ENCODE measurements at regions not wholly inside any gene's neighbourhood (a gene's known extent, or its start where the extent isn't known, plus 50 kb on each side); places are given as distances from the start of the nearest gene placed in this dataset.
"Not testable (repeated sequence)": the region's sequence is repeated elsewhere in the genome, so short reads cannot be mapped to it uniquely, and the experiment has no call there.

DNA sequence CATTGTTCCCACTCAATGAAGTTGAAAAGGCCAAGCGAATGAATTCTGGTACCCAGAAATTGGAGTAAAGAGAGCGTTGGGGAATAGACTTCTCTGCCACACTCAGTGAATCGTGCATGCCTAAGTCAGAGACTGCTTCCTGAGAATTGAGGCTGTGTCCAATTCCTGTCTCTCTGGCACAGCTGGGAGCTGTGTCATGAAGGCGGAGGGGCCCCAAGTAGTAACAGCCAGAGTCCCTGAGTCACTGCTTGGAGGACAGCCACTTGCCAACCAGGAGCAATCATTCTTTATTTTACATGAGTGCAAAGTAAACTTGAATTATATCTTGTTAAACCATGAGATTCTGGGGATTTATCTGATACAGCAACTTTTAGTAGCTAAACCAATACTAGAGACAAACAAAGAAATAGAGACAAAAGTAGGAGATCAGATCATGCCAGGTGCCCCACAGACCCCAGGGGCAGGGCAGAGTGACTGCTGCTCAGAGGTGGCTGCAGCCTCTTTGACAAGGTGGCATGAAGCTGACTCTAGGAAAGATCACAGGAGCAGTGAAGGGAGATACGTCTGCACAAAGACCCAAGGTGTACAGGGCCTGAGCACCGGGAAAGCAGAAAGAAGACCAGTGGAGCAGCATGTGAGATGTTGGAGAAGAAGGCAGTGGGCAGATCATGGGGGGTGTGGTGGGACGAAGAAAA is 246.0 kb downstream of the GADD45G start:
- Histone ChIP-seq H3K36me3 (ENCODE audit: control insufficient read depth in 2 of 2, insufficient read depth in 2 of 2, low read length in 1 of 2) (no peaks in the 10 kb centered on the region), H3K4me1 (ENCODE audit: control insufficient read depth in 2 of 2, insufficient read depth in 2 of 2, low read length in 1 of 2) (peaks cover 2 to 3% of the 10 kb centered on the region in 2 donors), H3K4me3 (ENCODE audit: low read depth in 1 of 2, low read length in 2 of 2) (no peak overlapping the region), H3K27me3 (ENCODE audit: control insufficient read depth in 1 of 2, insufficient read depth in 2 of 2, low read length in 2 of 2) (no peaks in the 10 kb centered on the region), H3K9me3 (ENCODE audit: control insufficient read depth in 2 of 2, insufficient read depth in 1 of 2, low read depth in 1 of 2, low read length in 1 of 2) (no peaks in the 10 kb centered on the region), H3K27ac (ENCODE audit: low read depth in 2 of 2, low read length in 1 of 2) (no peak overlapping the region)
- 47 to 55% methylated on average over 7 of the region's 7 CpGs for WGBS, 2 donors

DNA sequence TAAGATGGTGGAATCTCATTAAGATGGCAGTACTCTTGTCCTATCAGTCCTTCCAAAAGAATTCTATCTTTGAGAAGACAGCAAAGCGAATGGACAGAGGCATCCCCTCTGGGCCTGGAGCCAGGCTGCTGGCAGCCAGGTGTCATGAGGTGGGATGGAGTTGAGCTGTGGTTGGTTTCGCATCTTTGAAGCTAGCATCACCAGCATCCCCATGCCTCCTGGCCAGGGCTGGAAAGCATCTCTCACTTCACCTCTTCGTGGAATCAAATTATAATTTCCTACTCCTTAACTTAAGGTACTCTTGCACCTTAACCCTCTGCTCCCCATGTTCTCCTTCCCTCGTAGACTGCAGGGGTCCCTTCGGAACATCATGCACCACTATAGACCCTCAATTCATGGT is 248.3 kb downstream of the GADD45G start:
- no peaks in the 10 kb centered on the region for H3K27me3 ChIP-seq (ENCODE audit: control insufficient read depth in 1 of 2, insufficient read depth in 2 of 2, low read length in 2 of 2)
- H3K4me1 ChIP-seq (ENCODE audit: control insufficient read depth in 2 of 2, insufficient read depth in 2 of 2, low read length in 1 of 2) = peaks cover 2 to 3% of the 10 kb centered on the region in 2 donors
- no peaks in the 10 kb centered on the region for H3K36me3 ChIP-seq (ENCODE audit: control insufficient read depth in 2 of 2, insufficient read depth in 2 of 2, low read length in 1 of 2)
- no peak overlapping the region for H3K27ac ChIP-seq (ENCODE audit: low read depth in 2 of 2, low read length in 1 of 2)
- H3K4me3 ChIP-seq (ENCODE audit: low read depth in 1 of 2, low read length in 2 of 2) = no peak overlapping the region
- H3K9me3 ChIP-seq (ENCODE audit: control insufficient read depth in 2 of 2, insufficient read depth in 1 of 2, low read depth in 1 of 2, low read length in 1 of 2) = no peaks in the 10 kb centered on the region
- WGBS, 2 donors = 89 to 95% methylated on average over 5 of the region's 5 CpGs

DNA sequence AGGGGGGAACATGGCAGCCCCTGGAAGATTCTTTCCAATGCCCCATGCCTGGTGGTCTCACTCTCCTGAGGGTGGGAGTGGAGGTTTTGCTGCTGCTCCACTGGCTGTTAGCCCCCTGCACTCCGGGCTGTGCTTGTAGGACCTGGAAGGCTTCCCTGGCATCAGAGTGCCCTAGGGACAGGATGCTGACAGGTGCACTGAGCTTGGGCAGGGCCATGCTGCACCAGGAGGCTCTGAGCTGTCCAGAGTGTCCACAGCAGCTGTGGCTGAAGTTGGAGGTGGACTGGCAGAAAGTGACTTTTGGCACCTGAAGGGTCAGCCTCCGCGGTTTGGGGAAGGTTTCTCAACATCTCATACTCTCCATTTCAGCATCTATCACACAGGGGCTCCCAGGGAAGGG is 249.1 kb downstream of the GADD45G start:
- H3K36me3 ChIP-seq (ENCODE audit: control insufficient read depth in 2 of 2, insufficient read depth in 2 of 2, low read length in 1 of 2) = no peaks in the 10 kb centered on the region
- no peaks in the 10 kb centered on the region for H3K9me3 ChIP-seq (ENCODE audit: control insufficient read depth in 2 of 2, insufficient read depth in 1 of 2, low read depth in 1 of 2, low read length in 1 of 2)
- H3K4me3 ChIP-seq (ENCODE audit: low read depth in 1 of 2, low read length in 2 of 2) = no peak overlapping the region
- WGBS, 2 donors = 85 to 92% methylated on average over 3 of the region's 3 CpGs
- peaks cover 2 to 3% of the 10 kb centered on the region in 2 donors for H3K4me1 ChIP-seq (ENCODE audit: control insufficient read depth in 2 of 2, insufficient read depth in 2 of 2, low read length in 1 of 2)
- no peak overlapping the region for H3K27ac ChIP-seq (ENCODE audit: low read depth in 2 of 2, low read length in 1 of 2)
- H3K27me3 ChIP-seq (ENCODE audit: control insufficient read depth in 1 of 2, insufficient read depth in 2 of 2, low read length in 2 of 2) = no peaks in the 10 kb centered on the region

DNA sequence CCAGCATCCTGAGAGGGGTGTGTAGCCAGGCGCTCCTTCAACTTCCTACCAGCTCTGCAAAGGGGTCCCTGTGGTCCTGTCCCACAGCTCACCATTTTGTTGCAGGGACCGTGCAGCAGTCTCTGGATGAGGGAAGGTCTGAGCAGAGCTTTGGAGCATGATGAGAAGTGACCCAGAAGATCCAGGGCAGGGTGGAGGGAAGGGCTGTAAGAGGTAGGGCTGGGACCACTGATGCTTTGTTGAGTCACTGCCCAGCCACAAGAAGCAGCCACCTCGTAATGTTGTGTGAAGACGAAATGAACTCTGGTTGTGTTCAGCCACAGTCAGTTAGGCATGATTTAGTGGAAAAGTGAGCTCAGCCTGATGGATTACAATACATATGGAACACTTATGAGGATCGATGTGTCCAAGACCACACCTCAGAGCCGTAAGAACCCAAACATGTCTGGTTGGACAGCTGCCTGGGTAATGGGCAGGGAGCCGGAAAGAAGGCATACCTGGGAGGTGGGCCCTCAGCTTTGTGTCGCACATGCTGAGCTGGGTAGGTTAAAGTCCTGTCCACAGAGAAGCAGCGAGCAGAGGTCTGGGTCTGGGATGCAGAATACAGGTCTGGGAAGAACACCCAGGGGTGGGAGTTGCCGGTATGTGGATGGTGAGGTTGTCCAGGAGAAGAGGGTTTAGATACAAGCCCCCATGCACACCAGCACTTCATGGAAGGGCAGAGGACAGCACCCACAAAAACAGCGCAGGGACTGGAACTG is 250.1 kb downstream of the GADD45G start:
- peaks cover 2 to 3% of the 10 kb centered on the region in 2 donors for H3K4me1 ChIP-seq (ENCODE audit: control insufficient read depth in 2 of 2, insufficient read depth in 2 of 2, low read length in 1 of 2)
- 81 to 86% methylated on average over 11 of the region's 11 CpGs for WGBS, 2 donors

DNA sequence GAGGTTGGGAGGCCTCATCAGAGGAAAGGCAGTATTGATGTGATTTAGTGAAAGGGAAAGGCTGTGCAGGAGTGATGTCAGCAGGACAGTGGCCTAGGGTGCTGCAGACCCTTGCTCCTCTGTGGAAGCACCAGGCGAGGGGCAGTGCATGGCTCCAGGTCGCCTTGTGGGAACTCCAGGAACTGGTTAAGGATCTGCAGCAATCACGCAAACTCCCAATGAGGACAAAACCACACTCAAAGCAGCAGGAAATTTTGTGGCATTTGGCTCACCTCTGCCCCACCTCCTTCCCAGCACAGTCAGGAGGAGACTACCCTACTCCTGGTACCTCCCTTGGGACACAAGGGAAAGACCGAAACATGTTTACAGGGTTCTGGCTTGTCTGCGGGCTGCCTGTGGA is 251.5 kb downstream of the GADD45G start:
- H3K27ac ChIP-seq (ENCODE audit: low read depth in 2 of 2, low read length in 1 of 2); H3K27me3 ChIP-seq (ENCODE audit: control insufficient read depth in 1 of 2, insufficient read depth in 2 of 2, low read length in 2 of 2); H3K4me1 ChIP-seq (ENCODE audit: control insufficient read depth in 2 of 2, insufficient read depth in 2 of 2, low read length in 1 of 2); H3K9me3 ChIP-seq (ENCODE audit: control insufficient read depth in 2 of 2, insufficient read depth in 1 of 2, low read depth in 1 of 2, low read length in 1 of 2); H3K4me3 ChIP-seq (ENCODE audit: low read depth in 1 of 2, low read length in 2 of 2); H3K36me3 ChIP-seq (ENCODE audit: control insufficient read depth in 2 of 2, insufficient read depth in 2 of 2, low read length in 1 of 2): not testable (repeated sequence)
- WGBS, 2 donors = 85 to 88% methylated on average over 5 of the region's 5 CpGs

More for the DNA sequence above, 250.1 kb downstream of the GADD45G start:
- Histone ChIP-seq H3K4me3 (ENCODE audit: low read depth in 1 of 2, low read length in 2 of 2) (no peak overlapping the region), H3K27me3 (ENCODE audit: control insufficient read depth in 1 of 2, insufficient read depth in 2 of 2, low read length in 2 of 2) (no peaks in the 10 kb centered on the region), H3K27ac (ENCODE audit: low read depth in 2 of 2, low read length in 1 of 2) (no peak overlapping the region), H3K36me3 (ENCODE audit: control insufficient read depth in 2 of 2, insufficient read depth in 2 of 2, low read length in 1 of 2) (no peaks in the 10 kb centered on the region), H3K9me3 (ENCODE audit: control insufficient read depth in 2 of 2, insufficient read depth in 1 of 2, low read depth in 1 of 2, low read length in 1 of 2) (no peaks in the 10 kb centered on the region)

DNA sequence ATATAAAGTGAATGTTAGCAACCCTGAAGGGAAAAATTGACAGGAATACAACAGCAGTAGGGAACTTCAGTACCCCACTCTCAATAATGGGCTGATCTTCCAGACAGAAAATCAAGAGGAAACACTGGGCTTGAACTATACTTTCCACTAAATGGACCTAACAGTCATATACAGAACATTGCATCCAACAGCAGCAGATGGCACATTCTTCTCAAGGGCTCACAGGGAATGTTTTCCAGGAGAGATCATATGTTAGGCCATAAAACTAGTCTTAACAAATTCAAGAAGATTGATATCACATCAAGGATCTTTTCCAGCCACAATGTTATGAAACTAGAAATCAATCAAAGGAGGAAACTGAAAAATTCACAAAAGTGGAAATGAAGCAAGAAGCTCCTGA is 252.1 kb downstream of the GADD45G start:
- not testable (repeated sequence) for H3K4me1 ChIP-seq (ENCODE audit: control insufficient read depth in 2 of 2, insufficient read depth in 2 of 2, low read length in 1 of 2); H3K9me3 ChIP-seq (ENCODE audit: control insufficient read depth in 2 of 2, insufficient read depth in 1 of 2, low read depth in 1 of 2, low read length in 1 of 2); H3K4me3 ChIP-seq (ENCODE audit: low read depth in 1 of 2, low read length in 2 of 2); H3K36me3 ChIP-seq (ENCODE audit: control insufficient read depth in 2 of 2, insufficient read depth in 2 of 2, low read length in 1 of 2); H3K27ac ChIP-seq (ENCODE audit: low read depth in 2 of 2, low read length in 1 of 2); H3K27me3 ChIP-seq (ENCODE audit: control insufficient read depth in 1 of 2, insufficient read depth in 2 of 2, low read length in 2 of 2)

DNA sequence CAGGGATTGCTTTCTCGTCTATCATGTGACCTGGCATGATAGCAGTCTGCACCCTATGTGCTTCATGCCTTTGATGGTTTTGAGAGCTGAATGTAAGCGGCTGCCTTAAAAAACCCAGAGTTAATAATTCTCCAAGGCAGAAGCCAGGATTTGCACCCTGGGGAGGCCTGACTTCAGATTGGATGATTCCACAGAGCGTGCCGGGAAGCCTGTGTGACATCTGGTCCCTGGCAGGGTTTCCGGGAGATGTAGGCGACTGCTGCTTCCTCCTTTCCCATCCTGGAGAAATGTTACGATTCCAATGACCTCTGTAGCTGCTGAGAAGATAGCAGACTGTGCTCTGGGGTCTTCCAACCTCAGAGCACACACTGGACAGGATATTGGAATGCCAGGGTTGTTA is 255.0 kb downstream of the GADD45G start:
- not testable (repeated sequence) for H3K27me3 ChIP-seq (ENCODE audit: control insufficient read depth in 1 of 2, insufficient read depth in 2 of 2, low read length in 2 of 2); H3K9me3 ChIP-seq (ENCODE audit: control insufficient read depth in 2 of 2, insufficient read depth in 1 of 2, low read depth in 1 of 2, low read length in 1 of 2); H3K4me1 ChIP-seq (ENCODE audit: control insufficient read depth in 2 of 2, insufficient read depth in 2 of 2, low read length in 1 of 2); H3K4me3 ChIP-seq (ENCODE audit: low read depth in 1 of 2, low read length in 2 of 2); H3K27ac ChIP-seq (ENCODE audit: low read depth in 2 of 2, low read length in 1 of 2); H3K36me3 ChIP-seq (ENCODE audit: control insufficient read depth in 2 of 2, insufficient read depth in 2 of 2, low read length in 1 of 2)
- WGBS, 2 donors = 69 to 71% methylated on average over 7 of the region's 7 CpGs

DNA sequence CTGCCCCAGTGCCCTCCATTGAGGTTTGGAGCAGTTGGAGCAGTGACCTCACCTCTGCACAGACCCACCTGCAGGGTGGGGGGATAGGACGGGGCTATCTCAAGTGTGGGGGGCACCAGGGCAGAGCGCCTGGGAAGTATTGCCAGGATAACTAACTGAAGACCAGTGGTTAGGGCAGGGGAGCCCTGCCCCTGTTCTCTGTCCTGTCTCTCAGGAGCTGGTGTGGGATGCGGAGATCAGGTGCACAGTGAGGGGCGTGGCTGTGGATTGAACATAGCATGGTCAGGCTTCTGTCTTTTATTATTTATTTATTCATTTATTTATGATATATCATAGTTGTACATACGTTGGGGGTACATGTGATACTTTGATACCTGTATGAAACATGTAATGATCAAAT is 256.6 kb downstream of the GADD45G start:
- H3K27ac ChIP-seq (ENCODE audit: low read depth in 2 of 2, low read length in 1 of 2); H3K36me3 ChIP-seq (ENCODE audit: control insufficient read depth in 2 of 2, insufficient read depth in 2 of 2, low read length in 1 of 2); H3K4me3 ChIP-seq (ENCODE audit: low read depth in 1 of 2, low read length in 2 of 2); H3K9me3 ChIP-seq (ENCODE audit: control insufficient read depth in 2 of 2, insufficient read depth in 1 of 2, low read depth in 1 of 2, low read length in 1 of 2); H3K27me3 ChIP-seq (ENCODE audit: control insufficient read depth in 1 of 2, insufficient read depth in 2 of 2, low read length in 2 of 2); H3K4me1 ChIP-seq (ENCODE audit: control insufficient read depth in 2 of 2, insufficient read depth in 2 of 2, low read length in 1 of 2): not testable (repeated sequence)
- 88 to 92% methylated on average over 5 of the region's 5 CpGs for WGBS, 2 donors

DNA sequence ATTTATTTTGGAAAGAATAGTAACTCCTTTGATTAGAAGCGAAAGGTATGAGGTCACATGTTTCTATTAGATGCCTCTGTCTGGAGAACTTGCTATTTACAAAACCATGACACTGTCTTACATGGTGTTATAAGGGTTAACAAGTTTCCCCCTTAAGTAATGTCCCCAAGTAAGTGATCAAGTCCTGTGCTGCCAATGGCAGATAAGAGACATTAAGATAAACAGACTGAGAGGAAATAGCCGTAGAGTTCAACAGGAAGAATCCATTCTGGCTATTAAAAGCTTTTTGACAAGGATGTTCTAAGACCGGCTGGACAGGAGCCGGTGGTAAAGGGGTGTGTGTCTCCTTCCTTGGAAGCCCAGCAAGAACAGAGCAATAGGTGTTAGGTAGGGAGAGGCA is 257.5 kb downstream of the GADD45G start:
- Histone ChIP-seq H3K27ac (ENCODE audit: low read depth in 2 of 2, low read length in 1 of 2) (no peak overlapping the region), H3K9me3 (ENCODE audit: control insufficient read depth in 2 of 2, insufficient read depth in 1 of 2, low read depth in 1 of 2, low read length in 1 of 2) (no peaks in the 10 kb centered on the region), H3K4me1 (ENCODE audit: control insufficient read depth in 2 of 2, insufficient read depth in 2 of 2, low read length in 1 of 2) (no peaks in the 10 kb centered on the region), H3K36me3 (ENCODE audit: control insufficient read depth in 2 of 2, insufficient read depth in 2 of 2, low read length in 1 of 2) (no peaks in the 10 kb centered on the region), H3K27me3 (ENCODE audit: control insufficient read depth in 1 of 2, insufficient read depth in 2 of 2, low read length in 2 of 2) (no peaks in the 10 kb centered on the region), H3K4me3 (ENCODE audit: low read depth in 1 of 2, low read length in 2 of 2) (no peak overlapping the region)
- WGBS, 2 donors = 57 to 62% methylated on average over 4 of the region's 4 CpGs

DNA sequence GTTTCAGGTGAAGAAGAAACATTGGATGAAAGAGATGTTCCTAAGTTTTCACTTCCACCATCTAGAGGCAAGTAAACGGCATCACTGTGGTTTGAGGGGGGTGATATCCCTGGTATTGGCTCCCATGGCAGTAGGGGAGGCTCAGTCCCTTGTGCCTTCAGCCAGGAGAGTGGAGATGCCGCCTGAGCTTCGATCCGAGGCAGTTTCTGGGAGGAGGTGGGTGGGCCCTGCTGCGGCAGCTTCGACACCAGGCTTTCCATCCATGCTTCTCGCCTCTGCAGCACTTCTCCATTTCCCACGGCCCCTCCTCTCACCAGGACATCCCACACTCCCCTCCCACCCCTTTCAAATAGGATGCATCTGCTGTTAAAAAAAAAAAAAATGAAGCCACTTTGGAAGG is 258.3 kb downstream of the GADD45G start:
- Histone ChIP-seq H3K4me3 (ENCODE audit: low read depth in 1 of 2, low read length in 2 of 2) (no peak overlapping the region), H3K9me3 (ENCODE audit: control insufficient read depth in 2 of 2, insufficient read depth in 1 of 2, low read depth in 1 of 2, low read length in 1 of 2) (no peaks in the 10 kb centered on the region), H3K27me3 (ENCODE audit: control insufficient read depth in 1 of 2, insufficient read depth in 2 of 2, low read length in 2 of 2) (no peaks in the 10 kb centered on the region), H3K4me1 (ENCODE audit: control insufficient read depth in 2 of 2, insufficient read depth in 2 of 2, low read length in 1 of 2) (no peaks in the 10 kb centered on the region), H3K36me3 (ENCODE audit: control insufficient read depth in 2 of 2, insufficient read depth in 2 of 2, low read length in 1 of 2) (no peaks in the 10 kb centered on the region), H3K27ac (ENCODE audit: low read depth in 2 of 2, low read length in 1 of 2) (no peak overlapping the region)
- WGBS, 2 donors = 82 to 86% methylated on average over 8 of the region's 8 CpGs
